Stimulated activated CD4-positive, alpha-beta T cell treated with anti-CD3 and anti-CD28 coated beads, Interleukin-15, amount 100 ng/mL, for 1 hour (primary cell): ENCODE measurements at regions not wholly inside any gene's neighbourhood (a gene's known extent, or its start where the extent isn't known, plus 50 kb on each side); places are given as distances from the start of the nearest gene placed in this dataset.

ENCODE experiments used
- DNase-seq, 2 donors: peaks; one replicate each; pipeline ENCODE4 v3.0.0-alpha.2; 2020; ENCODE audit warnings: low read depth in 1 of 2, low spot score in 1 of 2

DNA sequence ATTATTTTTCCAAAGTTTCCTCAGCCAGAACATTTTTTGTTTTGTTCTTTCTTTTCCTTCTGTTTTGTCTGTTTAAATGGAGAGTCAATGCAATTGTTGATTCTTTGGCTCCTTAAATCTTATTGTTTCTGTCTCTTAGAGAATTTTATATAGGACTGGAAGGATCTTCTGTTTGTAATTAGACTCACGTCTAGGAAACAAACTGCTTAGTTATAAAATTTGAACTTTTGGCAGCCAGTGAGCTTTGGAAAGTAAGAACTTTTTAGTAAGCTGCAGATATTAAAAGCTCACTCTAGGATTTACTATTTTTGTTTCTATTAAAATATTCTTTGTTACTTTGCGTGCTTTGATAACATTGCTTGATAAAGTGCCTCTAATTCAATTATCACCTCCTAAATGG, 109.8 kb upstream of the HNRNPU start:
- DNase-seq, result no peak

DNA sequence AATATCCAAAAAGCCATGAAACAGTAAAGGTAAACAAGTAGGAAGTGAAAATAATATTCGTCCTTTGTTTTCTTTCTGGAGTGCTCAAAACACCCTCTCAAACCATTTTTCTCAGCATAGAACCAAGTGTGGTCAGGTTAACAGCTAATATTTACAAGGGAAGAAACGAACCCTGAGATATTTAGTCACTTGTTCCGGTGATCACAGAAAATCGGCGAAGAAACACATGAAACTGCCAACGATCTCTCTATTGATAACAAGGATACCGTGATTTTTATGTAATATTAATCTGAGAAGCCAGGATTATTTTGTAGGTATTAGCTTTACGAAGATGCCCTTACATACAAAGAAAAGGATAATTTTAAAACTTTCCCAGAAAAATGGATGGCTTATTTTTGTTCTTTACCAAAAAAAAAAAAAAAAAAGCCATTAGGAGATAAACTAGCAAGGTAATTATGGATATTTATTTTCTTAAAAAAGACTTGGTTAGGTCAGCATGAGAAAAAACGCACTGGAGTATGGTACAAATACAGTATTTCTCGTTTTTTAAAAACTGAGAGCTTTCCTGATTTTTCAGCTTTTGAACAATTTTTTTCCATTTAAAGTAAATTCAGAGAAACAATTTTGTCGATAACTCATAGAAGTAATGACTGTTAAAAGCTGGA, 107.3 kb upstream of the HNRNPU start:
- DNase-seq, result no peak

DNA sequence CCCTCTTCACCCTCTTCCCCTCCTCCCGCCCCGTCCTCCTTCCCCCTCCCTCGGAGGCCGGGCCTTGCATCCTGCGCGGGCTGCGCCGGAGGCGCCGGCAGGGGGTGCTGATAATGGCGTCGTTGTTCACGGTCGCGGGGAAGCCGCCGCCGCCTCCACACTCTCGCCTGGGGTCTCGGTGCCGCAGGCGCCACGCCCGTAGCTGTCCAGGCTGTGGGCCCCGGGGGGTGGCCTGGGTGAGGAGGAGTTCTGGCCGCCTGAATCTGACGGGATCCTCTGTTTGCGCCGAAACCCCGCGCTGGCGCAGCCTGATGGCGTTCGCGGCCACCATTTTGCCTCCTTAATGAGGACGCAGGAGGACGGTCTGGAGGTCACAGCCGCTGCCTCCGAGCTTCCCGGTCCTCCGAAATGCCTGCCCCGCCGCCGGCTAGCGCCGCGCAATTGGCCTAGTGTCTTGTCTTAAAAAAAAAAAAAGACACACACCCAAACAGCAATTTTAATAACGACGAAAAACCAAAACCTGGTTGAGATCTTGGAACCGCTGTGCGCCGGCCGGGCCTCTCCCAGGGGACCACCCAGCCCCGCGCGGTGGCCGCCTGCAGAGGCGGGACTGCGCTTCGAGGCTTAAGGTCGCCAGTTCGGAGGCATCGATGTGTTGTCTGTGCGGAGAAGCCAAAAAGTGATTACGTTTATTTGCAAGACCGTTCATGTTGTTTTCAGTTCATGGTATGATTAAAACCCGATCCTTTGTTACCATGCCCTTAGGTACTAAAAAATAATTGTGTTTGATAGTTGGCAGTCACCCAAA, 106.6 kb upstream of the HNRNPU start:
- DNase-seq, result peak; percentile 86 to 89

DNA sequence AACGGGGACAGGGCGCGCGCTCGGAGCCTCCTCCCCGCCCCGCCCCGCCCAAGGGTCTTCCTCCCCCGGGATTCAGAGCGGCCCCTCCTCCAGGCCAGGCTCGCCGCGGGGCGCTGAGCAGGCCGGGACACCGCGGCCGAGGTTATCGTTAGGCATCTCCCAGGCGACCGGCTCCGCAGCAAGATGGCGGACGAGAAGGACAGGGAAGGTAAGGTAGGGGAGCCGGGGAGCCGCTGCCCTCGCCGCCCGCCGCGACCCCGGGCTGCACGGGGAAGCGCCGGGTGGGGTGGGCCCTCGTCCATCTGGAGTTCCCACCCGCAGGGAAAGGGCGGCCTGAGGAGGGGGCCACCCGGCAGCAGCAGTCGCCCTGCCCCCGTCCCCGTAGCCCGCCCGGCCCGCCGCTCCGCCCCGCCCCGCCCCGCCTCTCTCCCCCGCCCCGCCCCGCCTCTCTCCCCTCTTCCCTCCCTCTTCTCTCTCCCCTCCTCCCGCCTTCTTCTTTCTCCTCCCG, 105.9 kb upstream of the HNRNPU start:
- peak in 1 of 2 donors; percentile 50 for DNase-seq

DNA sequence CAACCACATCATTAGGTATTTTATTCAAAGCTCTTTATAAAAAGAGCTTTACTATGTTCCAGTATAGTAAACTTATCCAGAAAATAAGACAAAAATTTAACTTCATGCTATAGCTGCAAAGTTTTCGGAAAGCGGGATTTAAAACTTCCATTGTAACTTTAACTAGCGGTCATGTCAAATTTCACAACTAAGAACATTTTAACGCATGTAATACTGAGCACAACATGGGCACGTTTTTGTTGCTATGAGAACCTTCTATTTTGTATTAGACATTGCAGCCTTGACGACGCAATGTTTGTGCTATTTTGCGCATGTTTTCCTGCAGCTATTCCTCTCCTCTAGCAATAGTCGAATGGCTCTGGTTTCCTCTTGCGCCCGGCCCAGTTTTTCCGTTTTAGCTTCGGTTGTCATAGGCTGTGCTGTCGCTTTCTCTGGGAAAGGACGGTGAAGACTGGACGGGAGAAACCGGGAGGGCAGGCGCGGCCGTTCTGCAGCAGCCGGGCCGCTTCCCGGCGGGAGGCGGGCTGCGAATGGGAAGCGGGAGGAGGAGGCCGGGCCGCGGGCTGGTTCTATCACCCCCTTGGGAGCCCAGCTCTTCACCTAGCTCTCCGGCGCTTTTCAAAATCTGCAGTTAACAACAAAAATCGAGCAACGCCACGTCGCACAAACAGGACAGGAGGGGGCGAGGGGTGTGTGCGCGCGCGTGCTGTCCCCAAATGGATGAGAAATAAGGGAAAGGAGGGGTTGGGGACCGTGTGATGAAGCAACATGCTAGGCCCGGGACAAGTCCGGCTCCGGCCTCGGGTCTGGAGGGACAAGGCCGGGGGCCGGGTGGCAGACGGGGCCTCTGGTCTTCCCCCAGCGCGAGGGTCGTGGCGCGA, 105.3 kb upstream of the HNRNPU start:
- DNase-seq, result peak; percentile 36 to 40

DNA sequence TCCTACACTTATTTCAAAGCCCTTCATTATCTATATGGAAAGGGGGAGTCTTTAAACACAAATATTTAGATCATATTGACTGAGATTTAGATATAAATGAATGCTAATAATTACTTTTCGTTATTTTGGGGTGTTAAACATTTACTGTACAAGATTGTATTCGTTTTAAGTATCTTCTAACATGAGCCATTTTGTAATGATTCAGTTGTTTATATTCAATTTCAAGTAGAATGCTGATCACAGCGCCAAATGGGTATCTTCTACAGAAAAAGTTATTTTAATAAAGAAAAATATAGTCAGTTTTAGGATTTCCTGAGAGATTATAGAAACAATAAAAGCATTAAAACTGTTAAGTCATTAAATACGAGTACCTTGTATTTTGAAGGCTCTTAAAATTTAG, 104.5 kb upstream of the HNRNPU start:
- DNase-seq, result no peak

DNA sequence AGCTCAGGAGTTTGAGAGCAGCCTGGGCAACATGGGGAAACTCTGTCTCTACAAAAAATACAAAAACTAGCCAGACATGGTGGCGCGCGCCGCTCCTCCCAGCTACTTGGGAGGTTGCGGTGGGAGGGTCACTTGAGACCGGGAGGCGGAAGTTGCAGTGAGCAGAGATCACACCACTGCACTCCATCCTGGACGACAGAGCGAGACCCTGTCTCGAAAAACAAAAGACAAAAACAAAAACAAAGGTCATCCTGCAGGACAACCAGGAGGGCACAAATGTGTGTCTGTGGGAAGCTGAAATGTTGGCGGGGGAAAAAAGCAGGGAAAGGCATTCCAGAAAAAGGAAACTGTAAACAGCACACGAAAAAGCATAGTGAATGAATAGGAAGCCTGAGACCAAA, 104.1 kb upstream of the HNRNPU start:
- no peak for DNase-seq

DNA sequence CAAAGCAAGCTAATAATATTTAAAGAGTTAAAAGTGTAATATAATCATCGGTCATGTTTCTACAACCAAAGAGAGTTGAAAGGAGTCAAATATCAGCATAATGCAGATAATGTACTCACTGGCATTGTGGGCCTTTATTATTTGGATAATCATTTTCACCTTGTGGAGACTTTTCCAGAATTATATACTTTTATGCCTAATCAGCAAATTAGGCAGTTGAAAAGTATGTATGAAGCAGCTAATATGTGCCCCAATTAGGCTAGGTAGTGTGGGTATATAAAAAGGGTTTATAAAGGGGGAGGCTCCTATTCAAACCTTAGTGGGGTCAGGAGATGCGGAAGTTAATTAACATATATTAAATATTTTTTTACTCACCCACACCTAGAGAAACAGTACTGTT, 102.8 kb upstream of the HNRNPU start:
- DNase-seq, result no peak

DNA sequence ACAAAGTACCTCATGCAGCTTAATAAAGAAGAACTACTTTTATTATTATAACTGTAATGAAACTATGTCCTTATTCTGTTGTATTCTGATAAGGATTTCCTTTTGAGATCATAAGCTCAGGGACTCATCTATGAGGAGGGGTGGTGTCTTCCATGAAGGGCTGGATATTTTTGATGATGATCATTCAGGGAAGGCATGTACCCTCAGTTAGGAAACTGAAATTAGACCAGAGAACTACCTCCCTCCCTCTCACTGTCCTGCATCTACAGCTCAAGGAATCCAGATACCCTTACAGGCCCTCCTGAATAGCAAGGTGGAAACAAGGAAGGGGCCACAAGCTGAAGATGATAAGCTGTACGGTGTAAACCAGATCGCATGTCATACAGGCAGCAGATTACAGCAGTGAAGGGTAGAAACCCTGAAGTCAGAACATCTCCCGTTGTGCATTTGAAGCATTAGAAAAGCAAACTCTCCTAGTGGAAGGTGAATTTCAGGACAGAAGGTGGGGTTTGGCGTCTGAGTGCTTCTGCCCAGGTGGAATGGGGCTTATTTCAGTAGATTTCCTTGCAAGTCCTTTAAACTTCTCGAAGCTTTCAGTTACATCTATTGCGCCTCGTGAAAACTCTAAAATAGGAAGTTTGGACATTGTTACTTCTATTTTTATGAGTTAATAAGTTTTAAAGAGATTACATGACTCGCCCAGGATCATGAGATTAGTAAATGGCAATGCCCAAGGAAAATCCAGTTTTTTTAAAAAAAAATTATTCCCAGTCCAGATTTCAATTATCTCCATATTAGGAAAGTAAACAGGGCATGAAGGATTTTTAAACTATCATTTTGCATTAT, 101.1 kb upstream of the HNRNPU start:
- DNase-seq, result no peak

DNA sequence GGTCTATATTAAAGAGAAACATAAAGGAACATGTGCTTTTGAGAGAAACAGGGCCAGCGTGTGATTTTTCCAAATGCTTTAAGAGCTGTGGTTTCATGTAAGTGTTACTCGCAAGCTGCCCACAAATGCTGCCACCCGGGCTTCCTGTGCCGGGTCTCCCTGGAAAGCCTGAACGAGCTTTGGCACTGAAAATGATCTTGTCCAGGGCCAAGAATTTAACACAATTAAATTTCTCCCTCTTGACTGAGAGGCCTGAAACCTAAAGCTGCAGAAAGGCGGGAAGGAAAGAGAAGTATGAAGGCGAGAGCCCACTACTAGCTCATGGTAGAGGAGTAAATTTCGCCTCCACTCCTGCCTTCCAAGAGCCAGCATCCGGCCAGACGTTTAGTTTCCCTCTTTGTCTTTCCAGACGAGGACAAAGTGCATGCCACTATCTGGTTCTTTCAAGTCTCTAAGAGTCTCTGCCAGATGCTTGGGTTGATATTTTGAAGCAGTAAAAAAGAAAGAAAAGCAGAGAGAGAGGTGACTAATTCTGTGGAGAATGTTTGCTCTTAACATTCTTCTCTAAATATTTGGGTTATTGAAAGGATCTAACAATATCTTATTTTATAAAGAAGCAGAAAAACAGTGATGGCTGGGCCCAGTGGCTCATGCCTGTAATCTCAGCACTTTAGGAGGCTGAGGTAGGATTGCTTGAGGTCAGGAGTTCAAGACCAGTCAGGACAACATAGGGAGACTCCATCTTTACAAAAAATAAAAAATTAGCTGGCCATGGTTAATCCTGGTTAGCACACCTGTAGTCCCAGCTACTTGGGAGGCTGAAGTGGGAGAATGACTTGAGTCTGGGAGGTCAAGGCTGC, 100.0 kb upstream of the HNRNPU start:
- no peak for DNase-seq

DNA sequence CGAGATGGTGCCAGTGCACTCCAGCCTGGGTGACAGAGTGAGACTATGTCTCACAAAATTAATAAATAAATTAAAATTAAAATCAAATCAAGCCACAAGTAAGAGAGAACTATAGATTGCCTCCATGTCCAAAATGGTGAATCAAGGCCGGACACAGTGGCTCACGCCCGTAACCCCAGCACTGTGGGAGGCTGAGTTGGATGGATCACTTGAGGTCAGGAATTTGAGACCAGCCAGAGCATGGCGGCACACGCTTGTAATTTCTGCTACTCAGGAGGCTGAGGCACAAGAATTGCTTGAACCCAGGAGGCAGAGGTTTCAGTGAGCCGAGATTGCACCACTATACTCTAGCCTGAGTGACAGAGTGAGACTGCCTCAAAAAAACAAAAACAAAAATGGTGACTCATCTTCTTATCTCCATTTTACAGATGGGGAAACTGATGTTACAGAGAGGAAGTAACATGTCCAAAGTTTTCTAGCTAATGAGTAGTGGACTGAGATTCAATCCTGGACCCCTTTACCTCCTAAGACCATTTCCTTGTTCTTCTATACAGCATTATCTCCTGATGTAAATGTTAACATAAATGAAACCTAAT, 99.0 kb upstream of the HNRNPU start:
- no peak for DNase-seq

DNA sequence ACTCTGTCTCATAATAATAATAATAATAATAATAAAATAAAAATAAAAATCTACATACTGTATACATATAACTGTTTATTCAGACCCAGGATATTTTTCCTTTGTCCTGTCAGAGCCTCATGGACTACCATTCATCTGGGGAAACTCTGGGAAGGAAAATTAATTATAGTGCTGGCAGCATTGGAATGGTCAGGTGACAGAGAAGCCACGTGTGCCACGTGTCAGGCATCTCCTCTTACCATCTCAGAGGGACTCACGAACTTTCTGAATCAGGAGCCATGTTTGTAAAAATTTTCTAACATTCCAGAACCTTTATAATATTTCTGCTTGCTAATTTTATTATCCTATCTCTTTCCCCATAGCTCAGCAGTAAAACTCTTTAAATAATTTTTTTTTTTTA, 97.8 kb upstream of the HNRNPU start:
- DNase-seq, result no peak

DNA sequence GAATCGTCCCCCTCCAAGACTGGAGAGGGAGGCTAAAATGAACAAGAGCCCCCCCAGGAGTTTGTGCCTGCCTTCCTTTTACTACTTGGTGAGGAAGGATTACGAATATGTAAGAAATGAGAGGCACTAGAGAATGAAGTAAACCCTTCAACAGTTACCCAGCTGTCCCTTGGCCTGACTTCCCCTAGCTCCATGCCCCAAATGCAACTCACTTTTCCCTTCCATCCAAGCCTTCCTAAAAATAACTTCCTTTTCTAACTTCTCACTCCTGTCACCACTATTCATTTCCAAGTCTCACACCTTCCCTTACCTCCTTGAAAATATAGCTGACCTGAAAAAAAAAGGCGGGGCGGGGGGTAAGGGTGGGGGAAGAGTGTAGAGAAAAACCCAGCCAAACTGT, 96.6 kb upstream of the HNRNPU start:
- DNase-seq, result no peak

DNA sequence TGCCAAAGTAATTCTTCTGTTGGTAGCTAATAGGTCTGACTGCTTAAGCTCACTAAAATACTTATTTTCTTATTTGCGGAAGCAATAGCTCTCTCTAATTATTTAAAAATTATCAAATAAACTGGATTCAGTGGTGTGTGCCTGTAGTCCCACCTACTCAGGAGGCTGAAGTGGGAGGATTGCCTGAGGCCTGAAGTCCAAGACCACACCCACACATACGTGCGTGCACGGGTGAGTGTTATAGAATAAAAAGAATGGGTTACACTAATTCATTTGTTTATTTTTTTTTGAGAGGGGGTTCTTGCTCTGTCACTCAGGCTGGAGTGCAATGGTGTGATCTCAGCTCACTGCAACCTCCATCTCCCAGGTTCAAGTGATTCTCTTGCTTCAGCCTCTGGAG, 94.2 kb upstream of the HNRNPU start:
- DNase-seq, result no peak

DNA sequence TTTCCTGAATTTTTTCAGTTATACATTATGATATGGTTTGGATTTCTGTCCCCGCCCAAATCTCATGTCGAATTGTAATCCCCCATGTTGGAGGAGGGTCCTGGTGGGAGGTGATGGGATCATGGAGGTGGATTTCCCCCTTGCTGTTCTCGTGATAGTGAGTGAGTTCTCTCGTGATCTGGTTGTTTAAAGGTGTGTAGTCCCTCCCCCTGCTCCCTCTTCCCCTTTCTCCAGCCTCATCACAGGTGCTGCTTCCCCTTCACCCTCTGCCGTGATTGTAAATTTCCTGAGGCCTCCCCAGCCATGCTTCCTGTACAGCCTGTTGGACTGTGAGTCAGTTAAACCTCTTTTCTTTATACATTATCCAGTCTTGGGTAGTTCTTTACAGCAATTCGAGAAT, 93.2 kb upstream of the HNRNPU start:
- DNase-seq, result no peak

DNA sequence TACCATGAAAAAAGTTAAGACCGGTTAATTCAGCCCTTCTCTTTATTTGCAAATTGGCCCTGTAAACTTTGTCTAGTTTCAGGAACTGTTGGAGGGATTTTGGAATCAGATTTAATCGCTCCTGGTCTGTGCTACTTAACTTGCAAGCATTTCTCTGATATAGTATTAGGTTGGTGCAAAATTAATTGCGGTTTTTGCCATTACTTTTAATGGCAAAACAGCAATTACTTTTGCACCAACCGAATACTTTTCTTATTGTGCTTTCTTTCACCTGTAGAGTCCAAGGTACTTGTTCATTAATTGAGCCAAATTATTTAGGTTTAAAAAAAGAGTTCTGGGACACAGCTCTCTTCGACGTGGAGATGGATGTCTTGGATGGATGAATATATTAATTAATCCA, 92.8 kb upstream of the HNRNPU start:
- no peak for DNase-seq

DNA sequence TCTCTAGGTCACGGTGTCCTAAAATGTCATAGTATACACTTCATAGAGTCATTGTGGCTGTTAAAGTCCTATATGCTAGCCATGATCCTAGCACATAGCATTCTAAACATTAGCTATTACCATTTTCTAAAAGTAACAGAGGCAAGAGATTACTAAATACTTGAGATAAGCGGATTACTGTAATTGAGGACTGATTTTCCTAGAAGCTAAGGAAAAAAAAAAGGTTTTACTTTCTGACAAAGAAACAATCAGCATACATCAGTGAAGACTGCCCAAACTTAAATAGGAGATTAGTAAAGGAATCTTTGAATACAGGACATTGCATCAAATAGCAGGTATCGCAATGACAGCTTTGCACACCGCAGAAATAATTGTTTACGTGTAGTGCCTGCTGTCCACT, 91.3 kb upstream of the HNRNPU start:
- no peak for DNase-seq

DNA sequence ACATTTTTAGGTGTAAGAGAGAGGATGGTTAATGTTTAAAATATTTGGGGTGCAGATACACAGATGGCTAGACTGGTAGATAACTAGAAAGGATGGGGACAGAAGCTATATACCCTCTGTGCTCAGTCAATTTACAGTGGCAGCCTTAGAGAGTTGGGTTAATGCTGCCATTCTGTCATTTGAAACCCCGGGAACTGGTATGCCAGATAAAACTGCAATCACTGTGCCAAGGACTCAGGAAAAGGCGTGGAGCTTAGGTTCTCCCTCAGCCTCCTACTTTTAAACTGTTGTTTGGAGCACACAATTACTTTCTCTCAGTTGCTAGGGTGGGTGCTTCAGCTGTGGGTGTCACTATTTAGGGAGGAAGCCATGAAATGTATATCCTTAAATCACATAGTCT, 90.0 kb upstream of the HNRNPU start:
- no peak for DNase-seq

DNA sequence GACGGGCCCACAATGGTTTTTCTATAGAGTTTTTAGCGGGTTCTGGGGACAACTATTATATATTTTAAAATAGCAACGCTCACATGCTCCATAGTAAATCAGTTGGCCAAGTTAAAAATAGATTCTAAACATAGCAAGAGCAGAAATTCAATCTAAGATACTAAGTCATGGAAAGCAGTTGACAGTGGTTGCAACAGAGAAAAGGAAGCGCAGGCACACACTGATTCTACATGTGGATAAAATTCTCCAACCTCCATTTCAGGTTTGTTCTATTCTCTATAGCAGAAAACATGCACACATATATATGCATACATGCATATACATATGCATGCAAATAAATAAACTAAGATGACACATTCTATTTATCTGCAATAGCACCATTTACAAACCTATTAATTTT, 89.6 kb upstream of the HNRNPU start:
- DNase-seq, result no peak
